ENCODE measurements at regions not wholly inside any gene's neighbourhood (a gene's known extent, or its start where the extent isn't known, plus 50 kb on each side); places are given as distances from the start of the nearest gene placed in this dataset.
"Not testable (repeated sequence)": the region's sequence is repeated elsewhere in the genome, so short reads cannot be mapped to it uniquely, and the experiment has no call there.

- DNase-seq: no peak
Observed at GRCh38 chr12:24356240-24356804, 406.9 kb upstream of the SOX5 start.

GRCh38 chr12:24352363-24352762 is 402.9 kb upstream of the SOX5 start:
- no peak for DNase-seq

DNA sequence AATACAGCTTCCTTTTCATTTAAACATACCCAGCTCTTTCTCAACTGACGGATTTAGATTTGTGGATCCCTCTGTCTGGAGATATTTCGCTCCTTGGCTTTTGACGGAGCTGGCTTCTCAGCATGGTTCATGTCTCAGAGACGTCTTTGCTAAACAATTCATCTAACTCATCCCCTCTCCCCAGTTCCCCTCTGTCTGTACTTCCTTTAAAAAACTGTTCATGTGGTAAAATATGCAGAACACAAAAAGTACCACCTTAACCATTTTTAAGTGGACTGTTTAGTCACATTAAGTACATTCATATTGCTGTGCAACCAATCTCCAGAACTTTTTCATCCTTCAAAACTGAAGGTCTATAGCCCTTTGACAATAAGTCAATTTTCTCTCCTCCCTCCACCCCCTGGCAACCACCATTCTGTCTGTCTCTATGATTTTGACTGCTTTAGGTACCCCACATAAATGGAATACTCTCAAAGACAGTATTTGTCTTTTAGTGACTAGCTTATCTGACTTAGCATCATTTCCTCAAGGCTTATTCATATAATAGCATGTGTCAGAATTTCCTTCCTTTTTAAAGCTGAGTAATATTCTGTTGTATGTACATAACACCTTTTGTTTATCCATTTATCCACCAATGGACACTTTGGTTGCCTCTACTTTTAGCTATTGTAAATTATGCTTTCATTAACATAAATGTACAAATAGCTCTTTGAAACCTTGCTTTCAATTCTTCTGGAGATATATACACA is 399.8 kb upstream of the SOX5 start:
- DNase-seq: no peak

GRCh38 chr12:24348180-24348579 is 398.7 kb upstream of the SOX5 start:
- not testable (repeated sequence) for DNase-seq

- DNase-seq: no peak
Observed at GRCh38 chr12:24328261-24328660, 378.8 kb upstream of the SOX5 start.

DNA sequence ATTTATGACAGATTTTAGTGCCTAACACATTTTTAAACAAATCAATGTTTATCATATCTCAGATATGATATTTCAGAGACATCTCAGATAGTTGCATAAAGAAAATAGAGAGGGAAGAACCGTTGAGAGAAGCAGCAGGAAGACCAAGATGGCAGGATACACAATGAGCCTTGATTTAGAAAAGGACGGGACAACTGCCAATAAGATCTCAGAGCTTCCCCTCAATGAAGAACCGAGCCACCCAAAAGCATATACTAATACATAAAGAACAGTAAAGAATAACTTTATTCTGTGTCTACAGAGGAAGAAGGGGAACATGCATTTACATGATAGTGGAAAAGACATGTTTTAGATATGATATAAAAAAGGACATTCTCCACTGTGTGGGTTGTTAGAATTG is 375.9 kb upstream of the SOX5 start:
- DNase-seq: no peak

GRCh38 chr12:24307716-24308335 is 358.4 kb upstream of the SOX5 start:
- no peak for DNase-seq

DNA sequence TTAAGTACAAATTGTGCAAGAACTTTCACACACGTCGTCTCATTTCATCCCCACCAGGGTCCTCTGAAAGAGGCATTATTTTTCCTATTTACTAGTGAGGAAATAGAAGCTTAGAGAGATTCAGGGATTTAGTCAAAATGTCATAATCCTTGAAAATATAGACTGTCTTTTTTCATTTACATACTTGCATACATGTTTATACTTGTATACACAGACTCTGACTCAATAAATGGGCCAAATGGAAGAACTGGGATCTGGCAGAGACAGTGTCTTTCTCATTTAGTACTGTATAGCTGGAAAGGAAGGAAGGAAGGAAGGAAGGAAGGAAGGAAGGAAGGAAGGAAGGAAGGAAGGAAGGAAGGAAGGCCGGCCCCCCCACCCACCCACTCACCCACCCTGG is 357.7 kb upstream of the SOX5 start:
- no peak for DNase-seq

DNA sequence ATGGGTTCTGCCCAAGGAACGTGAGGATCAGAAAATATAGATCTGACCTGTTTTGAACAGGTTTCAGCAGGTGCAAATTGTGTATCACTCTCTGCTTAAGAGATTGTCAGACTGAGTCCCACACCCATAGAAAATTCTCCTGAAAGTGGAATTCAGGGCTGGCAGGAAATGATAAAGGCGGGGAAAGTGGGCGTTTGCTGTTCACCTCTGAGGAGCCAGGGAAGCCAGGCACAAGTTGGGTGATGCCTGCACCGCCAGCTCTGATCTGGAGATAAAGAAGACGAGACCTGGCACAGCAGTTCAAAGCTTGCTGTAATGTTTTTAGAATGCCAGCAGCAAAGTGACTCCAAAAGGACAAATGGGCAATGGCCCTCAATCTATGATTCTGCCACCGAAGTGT is 356.5 kb upstream of the SOX5 start:
- DNase-seq: no peak

DNA sequence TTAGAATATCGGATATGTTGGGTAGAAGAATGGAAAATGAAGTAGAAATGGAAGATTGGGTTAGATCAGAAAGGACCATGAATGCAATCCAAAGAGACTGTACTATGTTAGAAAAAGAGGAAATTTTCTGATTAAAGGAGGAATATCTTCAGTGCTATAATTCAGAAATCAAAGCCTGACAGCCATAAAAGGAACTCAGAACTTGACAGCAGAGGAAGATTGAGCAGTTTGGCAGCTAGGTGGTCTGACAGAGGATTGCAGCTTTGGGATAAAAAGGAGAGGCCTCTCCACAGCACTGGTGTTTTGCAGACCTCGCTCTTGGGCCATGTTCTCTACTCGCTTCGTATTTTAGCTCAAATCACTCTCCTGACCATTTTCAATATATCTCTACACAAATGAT is 354.8 kb upstream of the SOX5 start:
- DNase-seq: no peak

- no peak for DNase-seq
Observed at GRCh38 chr12:24302708-24303107, 353.2 kb upstream of the SOX5 start.

- no peak for DNase-seq
Observed at GRCh38 chr12:24297516-24297915, 348.0 kb upstream of the SOX5 start.

GRCh38 chr12:24293549-24293948 is 344.1 kb upstream of the SOX5 start:
- DNase-seq: no peak

GRCh38 chr12:24287963-24288362 is 338.5 kb upstream of the SOX5 start:
- no peak for DNase-seq

GRCh38 chr12:24285448-24285847 is 336.0 kb upstream of the SOX5 start:
- DNase-seq: no peak

- no peak for DNase-seq
Observed at GRCh38 chr12:24281341-24281740, 331.9 kb upstream of the SOX5 start.

GRCh38 chr12:24280056-24280842 is 330.8 kb upstream of the SOX5 start:
- DNase-seq: no peak

GRCh38 chr12:24278832-24279231 is 329.4 kb upstream of the SOX5 start:
- DNase-seq: no peak

DNA sequence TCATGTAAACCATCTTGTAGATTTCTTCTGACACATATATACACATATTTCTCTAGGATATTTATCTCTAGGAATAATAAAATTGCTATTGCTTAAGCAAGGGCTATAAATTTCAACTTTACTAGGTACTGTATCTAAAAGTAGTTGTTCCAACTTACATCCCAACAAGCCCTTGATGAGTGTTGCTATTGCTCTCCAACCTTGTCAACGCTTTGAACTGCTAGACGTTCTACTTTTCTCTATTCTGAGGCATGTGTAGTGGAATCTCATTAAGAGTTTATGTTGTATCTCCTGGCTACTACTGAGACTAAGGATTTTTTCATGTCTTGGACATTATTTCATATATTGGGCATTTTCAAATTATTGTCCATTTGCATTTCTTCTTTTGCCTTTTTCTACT is 321.5 kb upstream of the SOX5 start:
- DNase-seq: no peak

GRCh38 chr12:24270464-24270863 is 321.0 kb upstream of the SOX5 start:
- no peak for DNase-seq

DNA sequence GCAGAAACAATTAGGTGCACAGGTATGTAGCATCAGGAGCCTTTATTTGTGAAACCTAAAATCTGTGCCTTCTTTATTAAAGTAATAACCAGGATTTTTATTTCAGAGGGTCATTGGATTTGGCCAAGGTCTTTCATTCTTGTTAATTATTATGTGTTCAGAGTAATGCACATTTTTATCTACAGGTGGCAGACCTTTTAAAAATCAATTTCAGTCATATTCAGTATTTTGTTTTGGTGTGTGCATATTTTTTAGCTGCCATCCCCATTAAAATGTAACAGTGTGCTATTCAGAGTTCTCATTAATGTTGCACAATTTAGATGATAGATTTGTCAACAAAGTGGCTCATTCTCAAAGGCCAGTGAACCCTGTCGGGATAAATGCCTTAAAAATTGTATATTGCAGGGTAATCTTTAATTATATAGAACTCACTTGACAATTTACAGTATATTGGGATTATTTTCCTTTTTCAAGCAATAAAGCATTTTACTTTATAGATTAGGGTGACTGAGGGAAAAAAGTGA is 319.3 kb upstream of the SOX5 start:
- DNase-seq: no peak

DNA sequence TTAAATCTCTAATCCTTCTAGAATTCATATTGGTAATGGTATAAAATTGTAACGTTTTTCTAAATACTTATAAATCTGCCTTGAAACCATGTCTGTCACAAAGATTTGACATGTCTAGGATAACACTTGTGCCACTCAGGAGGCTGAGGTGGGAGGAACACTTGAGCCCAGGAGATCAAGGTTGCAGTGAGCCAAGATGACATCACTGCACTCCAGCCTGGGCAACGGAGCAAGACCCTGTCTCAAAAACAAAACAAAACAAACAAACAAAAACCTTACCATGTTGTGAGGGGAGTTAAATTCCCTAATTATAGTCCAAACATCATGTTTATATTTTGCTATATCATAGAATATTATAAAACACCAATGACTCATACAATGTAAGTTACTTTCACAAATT is 317.5 kb upstream of the SOX5 start:
- DNase-seq: no peak

GRCh38 chr12:24256684-24257083 is 307.2 kb upstream of the SOX5 start:
- no peak for DNase-seq
